ENCODE measurements at regions not wholly inside any gene's neighbourhood (a gene's known extent, or its start where the extent isn't known, plus 50 kb on each side); places are given as distances from the start of the nearest gene placed in this dataset.

- in situ Hi-C loops (cut with MboI; ENCODE audit: low pct_unique_long_range_greater_than_20kb, low sequenced_read_pairs, unreplicated experiment) = no loop called here
- TF ChIP-seq CTCF (IDR thresholded peaks at IDR 0.05; ENCODE audit: extremely low read depth, insufficient read depth, missing control alignments) = no peak
- DNase-seq (ENCODE audit: low spot score) = no peak
Observed at GRCh38 chr4:24214796-24215195, 324.9 kb upstream of the PPARGC1A start.

GRCh38 chr4:24213961-24214360, 324.1 kb upstream of the PPARGC1A start:
- in situ Hi-C loops (cut with MboI; ENCODE audit: low pct_unique_long_range_greater_than_20kb, low sequenced_read_pairs, unreplicated experiment) = no loop called here
- DNase-seq (ENCODE audit: low spot score) = no peak
- no peak for TF ChIP-seq CTCF (IDR thresholded peaks at IDR 0.05; ENCODE audit: extremely low read depth, insufficient read depth, missing control alignments)

GRCh38 chr4:24212642-24213041, 322.8 kb upstream of the PPARGC1A start:
- no peak for DNase-seq (ENCODE audit: low spot score)
- in situ Hi-C loops (cut with MboI; ENCODE audit: low pct_unique_long_range_greater_than_20kb, low sequenced_read_pairs, unreplicated experiment) = no loop called here

GRCh38 chr4:24211856-24212255, 322.0 kb upstream of the PPARGC1A start:
- DNase-seq (ENCODE audit: low spot score) = no peak
- in situ Hi-C loops (cut with MboI; ENCODE audit: low pct_unique_long_range_greater_than_20kb, low sequenced_read_pairs, unreplicated experiment) = no loop called here
- no peak for TF ChIP-seq CTCF (IDR thresholded peaks at IDR 0.05; ENCODE audit: extremely low read depth, insufficient read depth, missing control alignments)

More at GRCh38 chr4:24212642-24213041, 322.8 kb upstream of the PPARGC1A start:
- no peak for TF ChIP-seq CTCF (IDR thresholded peaks at IDR 0.05; ENCODE audit: extremely low read depth, insufficient read depth, missing control alignments)

GRCh38 chr4:24210332-24210902, 320.6 kb upstream of the PPARGC1A start:
- no peak for DNase-seq (ENCODE audit: low spot score)
- in situ Hi-C loops (cut with MboI; ENCODE audit: low pct_unique_long_range_greater_than_20kb, low sequenced_read_pairs, unreplicated experiment) = no loop called here
- no peak for TF ChIP-seq CTCF (IDR thresholded peaks at IDR 0.05; ENCODE audit: extremely low read depth, insufficient read depth, missing control alignments)

GRCh38 chr4:24209906-24210305, 320.1 kb upstream of the PPARGC1A start:
- TF ChIP-seq CTCF (IDR thresholded peaks at IDR 0.05; ENCODE audit: extremely low read depth, insufficient read depth, missing control alignments) = no peak
- DNase-seq (ENCODE audit: low spot score) = no peak
- in situ Hi-C loops (cut with MboI; ENCODE audit: low pct_unique_long_range_greater_than_20kb, low sequenced_read_pairs, unreplicated experiment) = no loop called here

GRCh38 chr4:24209131-24209530, 319.3 kb upstream of the PPARGC1A start:
- in situ Hi-C loops (cut with MboI; ENCODE audit: low pct_unique_long_range_greater_than_20kb, low sequenced_read_pairs, unreplicated experiment) = no loop called here
- no peak for TF ChIP-seq CTCF (IDR thresholded peaks at IDR 0.05; ENCODE audit: extremely low read depth, insufficient read depth, missing control alignments)
- no peak for DNase-seq (ENCODE audit: low spot score)
